OCI-LY7 (cell line): ENCODE measurements at regions not wholly inside any gene's neighbourhood (a gene's known extent, or its start where the extent isn't known, plus 50 kb on each side); places are given as distances from the start of the nearest gene placed in this dataset.

ENCODE experiments used
- BruUV-seq: library from RNA; stranded (reverse); fragments of 400-500 nt; replicated peaks from 2 replicates; lab custom pipeline; 2021; lab: Mats Ljungman, UMichigan
- CTCF ChIA-PET: fragments of 300-600 bp; sonication (Branson Sonifier 250); formaldehyde crosslinking; loops from one replicate; lab custom pipeline; 2022; ENCODE audit warnings: antibody characterized with exemption; ENCODE audit not compliant: unreplicated experiment; lab: Charles Lee
- POLR2A ChIA-PET: fragments of 300-600 bp; sonication (Branson Sonifier 250); formaldehyde crosslinking; loops from one replicate; lab custom pipeline; 2022; ENCODE audit warnings: antibody characterized with exemption; lab: Charles Lee
- DNase-seq: peaks from one replicate; pipeline ENCODE4 v3.0.0-alpha.2; 2015; ENCODE audit warnings: low spot score
- H2AFZ ChIP-seq: fragments of 200-600 bp; sonication (generic), shearing (Covaris generic); 2 replicates; pipeline ENCODE4 v1.6.1; 2014; ENCODE audit warnings: mild to moderate bottlenecking, antibody characterized with exemption, low read length, moderate library complexity
- H3K27ac ChIP-seq: fragments of 200-600 bp; sonication (generic); 2 replicates; pipeline ENCODE4 v1.5.1; 2014; ENCODE audit warnings: mixed run types, low read depth, mild to moderate bottlenecking, moderate library complexity, low read length, inconsistent platforms; ENCODE audit not compliant: poor library complexity, severe bottlenecking
- H3K36me3 ChIP-seq: fragments of 200-600 bp; sonication (generic); 2 replicates; pipeline ENCODE4 v1.6.1; 2014; ENCODE audit warnings: mild to moderate bottlenecking, antibody characterized with exemption, low read length, moderate library complexity, mixed read lengths; ENCODE audit not compliant: insufficient read depth
- H3K4me1 ChIP-seq: fragments of 200-600 bp; sonication (generic); 2 replicates; pipeline ENCODE4 v1.5.1; 2014; ENCODE audit warnings: mild to moderate bottlenecking, low read length; ENCODE audit not compliant: insufficient read depth, poor library complexity, severe bottlenecking
- H3K4me2 ChIP-seq: fragments of 200-600 bp; sonication (generic); 2 replicates; pipeline ENCODE4 v1.6.1; 2014; ENCODE audit warnings: mild to moderate bottlenecking, low read length
- H3K4me3 ChIP-seq: fragments of 200-600 bp; sonication (generic); 2 replicates; pipeline ENCODE4 v1.5.1; 2014; ENCODE audit warnings: mild to moderate bottlenecking, low read depth, low read length; ENCODE audit not compliant: poor library complexity, severe bottlenecking
- H3K79me2 ChIP-seq: fragments of 200-600 bp; sonication (generic); 2 replicates; pipeline ENCODE4 v1.6.1; 2016; ENCODE audit warnings: low read depth, mild to moderate bottlenecking, low read length, moderate library complexity, mixed read lengths; ENCODE audit not compliant: insufficient read depth
- H3K9me2 ChIP-seq: fragments of 200-600 bp; sonication (generic); 2 replicates; pipeline ENCODE4 v1.6.1; 2016; ENCODE audit warnings: mild to moderate bottlenecking, low read length, mixed read lengths; ENCODE audit not compliant: insufficient read depth
- H3K9me3 ChIP-seq: fragments of 200-600 bp; sonication (generic); 2 replicates; pipeline ENCODE4 v1.6.1; 2014; ENCODE audit warnings: mild to moderate bottlenecking, mixed run types, low read length, mixed read lengths
- H4K20me1 ChIP-seq: fragments of 200-600 bp; sonication (generic); 2 replicates; pipeline ENCODE4 v1.6.1; 2014; ENCODE audit warnings: mild to moderate bottlenecking, antibody characterized with exemption, low read length, moderate library complexity, mixed read lengths; ENCODE audit not compliant: insufficient read depth
- EZH2phosphoT487 ChIP-seq: fragments of 200-600 bp; sonication (generic); IDR thresholded peaks from 2 replicates; pipeline ENCODE4 v1.6.1; 2018; ENCODE audit warnings: low read depth, borderline replicate concordance, mild to moderate bottlenecking, mixed run types, antibody characterized with exemption, low read length, moderate library complexity, mixed read lengths
- intact Hi-C: fragments of 100-400 bp; cut with micrococcal nuclease; formaldehyde crosslinking; loops from one replicate; pipeline ENCODE4 v1.10.0; 2022; ENCODE audit not compliant: unreplicated experiment
- TF ChIP-seq, protein P1 (sequence below): fragments of 200-600 bp; sonication (generic); conservative IDR thresholded peaks from 2 replicates; pipeline ENCODE4 v1.5.1; 2014; ENCODE audit warnings: mild to moderate bottlenecking, antibody characterized with exemption, low read length, moderate library complexity, mixed read lengths

GRCh38 chr13:66222926-66223325 is 1007.2 kb downstream of the PCDH9 start:
- TF ChIP-seq EZH2phosphoT487, result no peak
- TF ChIP-seq, protein P1, sequence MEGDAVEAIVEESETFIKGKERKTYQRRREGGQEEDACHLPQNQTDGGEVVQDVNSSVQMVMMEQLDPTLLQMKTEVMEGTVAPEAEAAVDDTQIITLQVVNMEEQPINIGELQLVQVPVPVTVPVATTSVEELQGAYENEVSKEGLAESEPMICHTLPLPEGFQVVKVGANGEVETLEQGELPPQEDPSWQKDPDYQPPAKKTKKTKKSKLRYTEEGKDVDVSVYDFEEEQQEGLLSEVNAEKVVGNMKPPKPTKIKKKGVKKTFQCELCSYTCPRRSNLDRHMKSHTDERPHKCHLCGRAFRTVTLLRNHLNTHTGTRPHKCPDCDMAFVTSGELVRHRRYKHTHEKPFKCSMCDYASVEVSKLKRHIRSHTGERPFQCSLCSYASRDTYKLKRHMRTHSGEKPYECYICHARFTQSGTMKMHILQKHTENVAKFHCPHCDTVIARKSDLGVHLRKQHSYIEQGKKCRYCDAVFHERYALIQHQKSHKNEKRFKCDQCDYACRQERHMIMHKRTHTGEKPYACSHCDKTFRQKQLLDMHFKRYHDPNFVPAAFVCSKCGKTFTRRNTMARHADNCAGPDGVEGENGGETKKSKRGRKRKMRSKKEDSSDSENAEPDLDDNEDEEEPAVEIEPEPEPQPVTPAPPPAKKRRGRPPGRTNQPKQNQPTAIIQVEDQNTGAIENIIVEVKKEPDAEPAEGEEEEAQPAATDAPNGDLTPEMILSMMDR, result no peak
- Histone ChIP-seq H3K36me3 (no peaks in the 10 kb centered on the region), H4K20me1 (no peaks in the 10 kb centered on the region), H3K27ac (peak overlapping the region; percentile 46), H3K4me1 (peaks cover 15% of the 10 kb centered on the region), H3K4me3 (no peak overlapping the region), H2AFZ (peak overlapping the region; percentile 44; the same call in 1 of the 2 replicates), H3K9me2 (no peaks in the 10 kb centered on the region), H3K79me2 (no peaks in the 10 kb centered on the region), H3K9me3 (no peaks in the 10 kb centered on the region), H3K4me2 (peak overlapping the region; percentile 16; the same call in 1 of the 2 replicates)
- POLR2A ChIA-PET, result no interaction called here
- peak; percentile 44 for DNase-seq
- CTCF ChIA-PET, result interaction anchor here (0.5 kb wide), 1 partner anchor 11 kb away, joined by 3 read pairs; no protein-coding TSS in a partner anchor
- intact Hi-C loops, result no loop called here
- no TSS peak for BruUV-seq

DNA sequence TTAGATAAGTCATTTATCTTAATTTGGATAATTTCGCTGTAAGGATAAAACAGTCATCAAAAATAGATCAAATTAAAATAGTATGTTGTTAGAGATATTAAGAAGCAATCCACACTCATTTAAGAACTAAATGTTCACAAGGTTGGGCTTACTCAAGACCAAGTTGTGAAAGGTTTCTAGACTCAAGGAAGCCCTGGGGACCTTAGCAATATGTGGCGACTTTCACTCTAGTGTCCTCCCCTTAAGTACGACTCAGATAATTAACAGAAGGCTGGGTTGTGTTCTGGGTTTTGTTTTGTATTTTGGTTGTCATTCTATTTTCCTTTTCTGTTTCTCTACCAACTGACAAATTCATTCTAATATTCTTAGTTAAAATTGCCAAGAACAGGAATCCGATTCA is 1008.0 kb downstream of the PCDH9 start:
- DNase-seq, result no peak
- intact Hi-C loops, result no loop called here
- H3K36me3 ChIP-seq, result no peaks in the 10 kb centered on the region
- CTCF ChIA-PET, result no interaction called here
- POLR2A ChIA-PET, result no interaction called here
- H2AFZ ChIP-seq, result peak overlapping the region; percentile 44; the same call in 1 of the 2 replicates
- no TSS peak for BruUV-seq
- peak overlapping the region; percentile 46 for H3K27ac ChIP-seq
- TF ChIP-seq EZH2phosphoT487, result no peak
- TF ChIP-seq, protein P1, result no peak
- no peak overlapping the region for H3K4me2 ChIP-seq
- peaks cover 15% of the 10 kb centered on the region for H3K4me1 ChIP-seq
- H3K79me2 ChIP-seq, result no peaks in the 10 kb centered on the region
- H3K9me3 ChIP-seq, result no peaks in the 10 kb centered on the region
- no peak overlapping the region for H3K4me3 ChIP-seq
- no peaks in the 10 kb centered on the region for H3K9me2 ChIP-seq
- no peaks in the 10 kb centered on the region for H4K20me1 ChIP-seq

DNA sequence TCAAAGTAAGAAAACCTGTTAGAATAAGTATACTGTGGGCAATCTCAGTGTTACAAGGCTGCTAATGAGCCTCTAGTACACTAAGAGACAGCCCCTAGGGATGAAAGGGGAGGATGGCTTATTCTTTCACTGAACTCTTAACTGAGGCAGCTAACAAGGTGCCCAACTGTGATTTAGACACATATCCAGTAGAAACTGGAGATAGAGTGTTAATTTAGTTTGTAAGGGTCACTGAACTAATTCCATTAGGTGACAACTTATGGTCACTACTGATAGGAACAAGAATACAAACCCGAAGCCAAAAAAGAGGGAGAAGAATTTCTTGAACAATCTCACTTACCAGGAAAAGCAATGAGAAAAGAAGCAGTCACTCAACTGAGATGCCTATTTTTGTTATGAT is 1010.6 kb downstream of the PCDH9 start:
- intact Hi-C loops, result no loop called here
- BruUV-seq, result no TSS peak
- POLR2A ChIA-PET, result interaction anchor here (0.8 to 1.9 kb wide), 3 partner anchors 8 to 16 kb away, joined by 3 to 7 read pairs (median 4); no protein-coding TSS in a partner anchor

More for the DNA sequence above, 1010.6 kb downstream of the PCDH9 start:
- Histone ChIP-seq H3K4me1 (peaks cover 15% of the 10 kb centered on the region), H3K79me2 (no peaks in the 10 kb centered on the region), H3K27ac (no peak overlapping the region), H4K20me1 (no peaks in the 10 kb centered on the region), H3K9me3 (no peaks in the 10 kb centered on the region), H3K9me2 (no peaks in the 10 kb centered on the region), H3K4me2 (no peak overlapping the region), H3K36me3 (no peaks in the 10 kb centered on the region), H3K4me3 (no peak overlapping the region), H2AFZ (no peak overlapping the region)
- no peak for DNase-seq
- TF ChIP-seq EZH2phosphoT487, result no peak
- TF ChIP-seq, protein P1, result no peak
- CTCF ChIA-PET, result no interaction called here
